H9 (cell line): ENCODE measurements at regions not wholly inside any gene's neighbourhood (a gene's known extent, or its start where the extent isn't known, plus 50 kb on each side); places are given as distances from the start of the nearest gene placed in this dataset.

Source experiments
- DNase-seq: peaks from one replicate; pipeline ENCODE4 v3.0.0-alpha.2; 2017
- H2AFZ ChIP-seq: one replicate; pipeline ENCODE4 v1.6.1; 2013; ENCODE audit warnings: mild to moderate bottlenecking, low read length, control low read depth, moderate library complexity
- H2AK5ac ChIP-seq: 2 replicates; pipeline ENCODE4 v1.6.1; 2013; ENCODE audit warnings: low read length, control low read depth, mixed read lengths; ENCODE audit not compliant: insufficient read length
- H2BK120ac ChIP-seq: one replicate; pipeline ENCODE4 v1.6.1; 2013; ENCODE audit warnings: low read depth, mild to moderate bottlenecking, low read length, control low read depth, inconsistent platforms; ENCODE audit not compliant: poor library complexity, severe bottlenecking
- H2BK12ac ChIP-seq: 2 replicates; pipeline ENCODE4 v1.6.1; 2013; ENCODE audit warnings: low read length, control low read depth, mixed read lengths, low read depth; ENCODE audit not compliant: insufficient read length
- H2BK15ac ChIP-seq: 2 replicates; pipeline ENCODE4 v1.6.1; 2013; ENCODE audit warnings: low read depth, low read length, control low read depth
- H2BK20ac ChIP-seq: one replicate; pipeline ENCODE4 v1.6.1; 2013; ENCODE audit warnings: low read depth, mild to moderate bottlenecking, low read length, control low read depth, inconsistent platforms; ENCODE audit not compliant: poor library complexity, severe bottlenecking
- H2BK5ac ChIP-seq: 2 replicates; pipeline ENCODE4 v1.6.1; 2013; ENCODE audit warnings: low read length, control low read depth, mixed read lengths; ENCODE audit not compliant: insufficient read length
- H3K14ac ChIP-seq: 2 replicates; pipeline ENCODE4 v1.6.1; 2013; ENCODE audit warnings: low read length, control low read depth; ENCODE audit not compliant: insufficient read depth
- H3K18ac ChIP-seq: 2 replicates; pipeline ENCODE4 v1.6.1; 2013; ENCODE audit warnings: low read depth, mild to moderate bottlenecking, mixed read lengths, low read length, control low read depth; ENCODE audit not compliant: insufficient read length
- H3K23ac ChIP-seq: 2 replicates; pipeline ENCODE4 v1.6.1; 2013; ENCODE audit warnings: low read length, control low read depth, mixed read lengths, low read depth; ENCODE audit not compliant: insufficient read length
- H3K23me2 ChIP-seq: 2 replicates; pipeline ENCODE4 v1.6.1; 2013; ENCODE audit warnings: low read depth, mild to moderate bottlenecking, mixed read lengths, low read length, control low read depth; ENCODE audit not compliant: insufficient read length, poor library complexity, severe bottlenecking
- H3K27ac ChIP-seq: 2 replicates; pipeline ENCODE4 v1.5.1; 2013; ENCODE audit warnings: low read length, control low read depth, mixed read lengths, low read depth; ENCODE audit not compliant: insufficient read length
- H3K27me3 ChIP-seq: 2 replicates; pipeline ENCODE4 v1.6.1; 2013; ENCODE audit warnings: low read length, control low read depth, inconsistent platforms; ENCODE audit not compliant: insufficient read depth
- H3K4ac ChIP-seq: 2 replicates; pipeline ENCODE4 v1.6.1; 2013; ENCODE audit warnings: low read depth, mild to moderate bottlenecking, control low read depth, inconsistent platforms, low read length, moderate library complexity
- H3K4me1 ChIP-seq: 2 replicates; pipeline ENCODE4 v1.6.1; 2013; ENCODE audit warnings: low read length, control low read depth, inconsistent platforms; ENCODE audit not compliant: insufficient read depth
- H3K4me2 ChIP-seq: 2 replicates; pipeline ENCODE4 v1.6.1; 2013; ENCODE audit warnings: low read length, control low read depth, mixed read lengths; ENCODE audit not compliant: insufficient read length, insufficient read depth
- H3K56ac ChIP-seq: 2 replicates; pipeline ENCODE4 v1.6.1; 2013; ENCODE audit warnings: low read depth, mild to moderate bottlenecking, mixed read lengths, low read length, control low read depth; ENCODE audit not compliant: insufficient read length
- H3K79me1 ChIP-seq: 2 replicates; pipeline ENCODE4 v1.6.1; 2013; ENCODE audit warnings: low read depth, mild to moderate bottlenecking, moderate library complexity, low read length, control low read depth, inconsistent platforms; ENCODE audit not compliant: insufficient read depth, poor library complexity, severe bottlenecking
- H3K79me2 ChIP-seq: 2 replicates; pipeline ENCODE4 v1.6.1; 2013; ENCODE audit warnings: low read length, control low read depth, inconsistent platforms; ENCODE audit not compliant: insufficient read depth
- H3K9ac ChIP-seq: 2 replicates; pipeline ENCODE4 v1.6.1; 2013; ENCODE audit warnings: low read length, control low read depth, mixed read lengths; ENCODE audit not compliant: insufficient read length; ENCODE audit errors: extremely low read depth
- H3K9me3 ChIP-seq: one replicate; pipeline ENCODE4 v1.6.1; 2013; ENCODE audit warnings: low read depth, low read length, inconsistent platforms; ENCODE audit not compliant: control insufficient read depth
- H3T11ph ChIP-seq: one replicate; pipeline ENCODE4 v1.6.1; 2013; ENCODE audit warnings: mild to moderate bottlenecking, low read length, control low read depth, inconsistent platforms
- H4K20me1 ChIP-seq: one replicate; pipeline ENCODE4 v1.6.1; 2013; ENCODE audit not compliant: control insufficient read depth, insufficient read length, insufficient read depth
- H4K5ac ChIP-seq: 2 replicates; pipeline ENCODE4 v1.6.1; 2013; ENCODE audit warnings: low read depth, mild to moderate bottlenecking, mixed read lengths, low read length, control low read depth; ENCODE audit not compliant: insufficient read length
- H4K8ac ChIP-seq: replicated peaks from 2 replicates; pipeline ENCODE4 v1.6.1; 2013; ENCODE audit warnings: low read length, control low read depth, mixed read lengths, low read depth; ENCODE audit not compliant: insufficient read length
- H4K91ac ChIP-seq: 2 replicates; pipeline ENCODE4 v1.6.1; 2013; ENCODE audit warnings: low read depth, mild to moderate bottlenecking, moderate library complexity, mixed read lengths, low read length, control low read depth; ENCODE audit not compliant: insufficient read length
- H3K27ac Mint-ChIP-seq, 3 experiments: 2 replicates in 2 of 3; 3 replicates in 1 of 3; pipeline ENCODE4 v1.8.0; 2020 to 2021; ENCODE audit warnings: mixed read lengths in 3 of 3, mild to moderate bottlenecking in 1 of 3, moderate library complexity in 1 of 3
- H3K27me3 Mint-ChIP-seq: 2 replicates; pipeline ENCODE4 v1.8.0; 2021; ENCODE audit warnings: low read depth, mild to moderate bottlenecking, moderate library complexity, mixed read lengths
- H3K36me3 Mint-ChIP-seq, 3 experiments: 2 replicates in 2 of 3; 3 replicates in 1 of 3; pipeline ENCODE4 v1.8.0; 2020 to 2021; ENCODE audit warnings: low read depth in 3 of 3, mixed read lengths in 3 of 3; ENCODE audit not compliant: insufficient read depth in 1 of 3
- H3K4me1 Mint-ChIP-seq, 2 experiments: 2 replicates each; pipeline ENCODE4 v1.8.0; 2020; ENCODE audit warnings: mixed read lengths in 2 of 2
- H3K4me3 Mint-ChIP-seq, 2 experiments: 2 replicates in 1 of 2; 3 replicates in 1 of 2; pipeline ENCODE4 v1.8.0; 2020 to 2021; ENCODE audit warnings: mild to moderate bottlenecking in 2 of 2, mixed read lengths in 2 of 2, moderate library complexity in 1 of 2
- H3K9me3 Mint-ChIP-seq, 2 experiments: 2 replicates in 1 of 2; 3 replicates in 1 of 2; pipeline ENCODE4 v1.8.0; 2020; ENCODE audit warnings: mild to moderate bottlenecking in 2 of 2, mixed read lengths in 2 of 2, moderate library complexity in 1 of 2
- WGBS: extraction: QIAGEN DNeasy Blood & Tissue Kit; methylation state at CpG from one replicate; pipeline ENCODE4 v1.1.7; 2013; ENCODE audit warnings: missing lambda C conversion rate, low lambda C conversion rate, mixed read lengths; ENCODE audit not compliant: insufficient read length; ENCODE audit errors: extremely low coverage; 5-methylcytosine and 5-hydroxymethylcytosine counted together
- TF ChIP-seq, protein P1 (sequence below): fragments of 200-600 bp; sonication (generic); conservative IDR thresholded peaks from 3 replicates; pipeline ENCODE4 v1.8.0; 2021; ENCODE audit warnings: antibody characterized with exemption, mild to moderate bottlenecking

DNA sequence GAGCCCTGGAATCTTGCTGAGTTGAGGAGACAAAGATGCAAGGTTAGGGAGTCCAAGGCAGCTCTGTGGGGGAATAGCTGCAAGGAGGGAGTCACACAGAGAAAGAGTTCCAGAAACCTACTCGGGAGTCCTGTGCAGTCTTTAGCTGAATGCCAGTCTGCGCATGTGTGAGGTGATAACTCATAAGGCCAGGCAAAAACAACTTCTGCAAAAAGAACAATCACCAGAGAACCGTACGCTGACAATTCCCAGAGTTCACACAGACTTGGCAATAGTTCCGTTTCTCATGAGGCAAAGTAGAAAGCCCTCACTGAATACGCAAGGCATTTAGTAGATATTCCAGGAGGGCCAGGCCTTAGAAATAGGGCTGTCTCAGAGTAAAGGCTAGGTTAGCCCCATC, 135.2 kb upstream of the TAB2 start:
- H3K23ac ChIP-seq: no peak overlapping the region
- no peak overlapping the region for H4K5ac ChIP-seq
- H3K23me2 ChIP-seq: no peaks in the 10 kb centered on the region
- no peak overlapping the region for H3K27ac ChIP-seq
- H3K27me3 ChIP-seq: no peaks in the 10 kb centered on the region
- DNase-seq: no peak
- H2BK120ac ChIP-seq: no peak overlapping the region
- TF ChIP-seq, protein P1, sequence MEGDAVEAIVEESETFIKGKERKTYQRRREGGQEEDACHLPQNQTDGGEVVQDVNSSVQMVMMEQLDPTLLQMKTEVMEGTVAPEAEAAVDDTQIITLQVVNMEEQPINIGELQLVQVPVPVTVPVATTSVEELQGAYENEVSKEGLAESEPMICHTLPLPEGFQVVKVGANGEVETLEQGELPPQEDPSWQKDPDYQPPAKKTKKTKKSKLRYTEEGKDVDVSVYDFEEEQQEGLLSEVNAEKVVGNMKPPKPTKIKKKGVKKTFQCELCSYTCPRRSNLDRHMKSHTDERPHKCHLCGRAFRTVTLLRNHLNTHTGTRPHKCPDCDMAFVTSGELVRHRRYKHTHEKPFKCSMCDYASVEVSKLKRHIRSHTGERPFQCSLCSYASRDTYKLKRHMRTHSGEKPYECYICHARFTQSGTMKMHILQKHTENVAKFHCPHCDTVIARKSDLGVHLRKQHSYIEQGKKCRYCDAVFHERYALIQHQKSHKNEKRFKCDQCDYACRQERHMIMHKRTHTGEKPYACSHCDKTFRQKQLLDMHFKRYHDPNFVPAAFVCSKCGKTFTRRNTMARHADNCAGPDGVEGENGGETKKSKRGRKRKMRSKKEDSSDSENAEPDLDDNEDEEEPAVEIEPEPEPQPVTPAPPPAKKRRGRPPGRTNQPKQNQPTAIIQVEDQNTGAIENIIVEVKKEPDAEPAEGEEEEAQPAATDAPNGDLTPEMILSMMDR: no peak
- no peak overlapping the region for H2AK5ac ChIP-seq
- no peak overlapping the region for H2AFZ ChIP-seq
- no peaks in the 10 kb centered on the region for H4K20me1 ChIP-seq
- no peaks in the 10 kb centered on the region for H3K4me1 Mint-ChIP-seq
- H3K9ac ChIP-seq: no peak overlapping the region
- no peaks in the 10 kb centered on the region for H3K27me3 Mint-ChIP-seq
- no peak overlapping the region for H2BK12ac ChIP-seq
- H3K4me3 Mint-ChIP-seq: no peak overlapping the region
- no peaks in the 10 kb centered on the region for H3K4me1 ChIP-seq
- no peak overlapping the region for H3T11ph ChIP-seq
- H4K91ac ChIP-seq: no peak overlapping the region
- H3K4me2 ChIP-seq: no peak overlapping the region
- H2BK5ac ChIP-seq: no peak overlapping the region
- no peak overlapping the region for H4K8ac ChIP-seq
- no peaks in the 10 kb centered on the region for H3K9me3 ChIP-seq
- no peak overlapping the region for H3K27ac Mint-ChIP-seq
- H3K4ac ChIP-seq: no peak overlapping the region
- H3K14ac ChIP-seq: no peak overlapping the region
- H3K79me1 ChIP-seq: no peaks in the 10 kb centered on the region
- peaks cover 0 to 4% (median 2%) of the 10 kb centered on the region in 3 experiments; a peak in 2 of 7 replicates for H3K36me3 Mint-ChIP-seq
- no peak overlapping the region for H2BK15ac ChIP-seq
- no peak overlapping the region for H3K56ac ChIP-seq
- H2BK20ac ChIP-seq: no peak overlapping the region
- no peaks in the 10 kb centered on the region for H3K79me2 ChIP-seq
- no CpG with 5 or more reads among the region's 6 CpGs for WGBS
- no peak overlapping the region for H3K18ac ChIP-seq
- H3K9me3 Mint-ChIP-seq: peaks cover 4 to 11% of the 10 kb centered on the region in 2 experiments; a peak in 3 of 5 replicates
